GM21390 (cell line): ENCODE measurements at regions not wholly inside any gene's neighbourhood (a gene's known extent, or its start where the extent isn't known, plus 50 kb on each side); places are given as distances from the start of the nearest gene placed in this dataset.
A peak's percentile ranks its signal among the peaks of the same experiment; 100 is the strongest.

Experiments used
- ATAC-seq: cut with Tn5 transposase; IDR thresholded peaks from one replicate; pipeline ENCODE4 v1.9.1; 2021; ENCODE audit not compliant: unreplicated experiment

- ATAC-seq, result no peak
Measured at GRCh38 chr1:5548266-5548665, 444.0 kb downstream of the NPHP4 start.

DNA sequence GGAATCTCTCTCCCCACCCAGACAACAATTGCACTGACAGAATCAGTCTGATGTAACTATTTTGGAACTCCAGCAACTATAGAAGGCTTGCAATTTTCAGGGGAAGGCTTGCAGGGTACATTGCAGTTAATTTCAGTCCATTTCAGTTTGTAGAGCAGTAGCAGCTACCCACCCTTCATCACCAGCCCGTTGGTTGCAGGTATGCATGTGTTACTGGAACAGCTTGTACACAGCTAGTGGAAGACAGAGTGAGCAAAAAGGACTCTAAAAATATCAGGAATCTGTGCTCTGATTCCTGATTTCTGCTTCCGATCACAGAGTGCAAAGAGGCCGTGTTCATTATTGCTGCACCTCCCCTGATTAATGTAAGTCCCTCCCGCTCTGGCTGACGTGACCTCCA lies 449.0 kb downstream of the NPHP4 start:
- no peak for ATAC-seq

DNA sequence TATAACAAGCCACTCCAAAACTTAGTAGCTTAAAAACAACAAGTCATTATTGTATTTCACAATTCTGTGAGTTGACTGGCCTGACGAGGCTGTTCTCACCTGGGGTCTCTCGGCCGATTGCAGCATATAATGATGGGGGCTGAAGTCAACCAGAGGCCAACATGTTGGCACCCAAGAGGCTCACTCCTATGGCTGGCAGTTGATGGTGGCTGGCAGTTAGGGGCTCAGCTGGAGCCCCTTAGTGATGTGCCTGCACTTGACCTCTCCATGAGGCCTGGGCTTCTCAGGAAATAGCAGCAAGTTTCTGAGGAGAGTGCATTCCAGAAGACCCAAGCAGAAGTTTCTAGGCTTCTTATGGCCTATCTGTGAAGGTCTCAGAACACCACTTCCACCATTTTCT lies 459.4 kb downstream of the NPHP4 start:
- no peak for ATAC-seq

GRCh38 chr1:5526822-5527551 lies 465.2 kb downstream of the NPHP4 start:
- ATAC-seq, result no peak

GRCh38 chr1:5526385-5526750 lies 465.9 kb downstream of the NPHP4 start:
- ATAC-seq, result no peak

- ATAC-seq, result no peak
Measured at GRCh38 chr1:5525597-5526384, 466.4 kb downstream of the NPHP4 start.

DNA sequence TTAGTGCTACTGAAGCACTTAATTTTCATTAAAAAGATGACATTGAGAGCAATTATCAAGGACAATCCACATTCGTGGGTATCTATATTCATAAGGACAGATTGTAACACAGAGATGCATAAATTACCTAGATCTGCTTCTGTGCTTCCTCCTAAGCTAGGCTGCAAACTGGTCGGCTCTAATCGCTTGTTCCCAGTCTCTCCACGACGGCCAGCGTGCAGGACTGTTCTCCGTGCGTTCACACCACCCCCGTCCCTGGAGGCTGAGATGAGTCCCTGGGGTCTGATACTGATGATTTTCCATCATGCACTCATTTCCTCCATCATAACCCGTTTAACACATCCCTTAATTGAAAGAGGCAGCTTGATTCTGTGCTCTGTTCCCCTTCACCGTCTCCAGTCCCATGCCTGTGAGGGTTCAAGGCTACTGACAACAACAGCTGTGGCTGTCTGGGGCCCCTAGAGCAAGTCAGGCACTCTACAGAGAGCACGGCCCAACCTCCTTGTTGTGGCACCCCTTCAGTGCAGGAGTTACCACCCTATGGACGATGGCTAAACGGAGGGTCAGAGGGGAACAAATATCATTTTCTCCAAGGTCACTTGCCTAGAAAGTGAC lies 469.6 kb downstream of the NPHP4 start:
- no peak for ATAC-seq

DNA sequence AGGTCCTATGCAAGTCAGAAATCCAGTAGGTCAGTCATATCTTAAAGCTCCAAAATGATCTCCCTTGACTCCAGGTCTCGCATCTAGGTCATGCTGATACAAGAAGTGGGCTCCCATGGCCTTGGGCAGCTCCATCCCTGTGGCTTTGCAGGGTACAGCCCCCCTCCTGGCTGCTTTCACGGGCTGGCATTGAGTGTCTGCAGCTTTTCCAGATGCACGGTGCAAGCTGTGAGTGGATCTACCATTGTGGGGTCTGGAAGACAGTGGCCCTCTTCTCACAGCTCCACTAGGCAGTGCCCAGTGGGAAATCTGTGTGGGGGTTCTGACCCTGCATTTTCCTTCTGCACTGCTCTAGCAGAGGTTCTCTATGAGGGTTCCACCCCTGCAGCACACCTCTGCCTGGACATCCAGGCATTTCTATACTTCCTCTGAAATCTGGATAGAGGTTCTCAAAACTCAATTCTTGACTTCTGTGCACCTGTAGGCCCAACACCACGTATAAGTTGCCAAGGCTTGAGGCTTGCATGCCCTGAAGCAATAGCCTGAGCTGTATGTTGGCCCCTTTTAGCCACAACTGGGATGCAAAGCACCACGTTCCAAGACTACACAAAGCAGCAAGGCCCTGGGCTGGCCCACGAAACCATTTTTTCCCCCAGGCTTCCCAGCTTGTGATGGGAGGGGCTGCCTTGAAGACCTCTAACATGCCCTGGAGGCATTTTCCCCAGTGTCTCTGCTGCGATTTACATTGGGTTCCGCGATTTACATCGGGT lies 472.7 kb downstream of the NPHP4 start:
- no peak for ATAC-seq

GRCh38 chr1:5516756-5517155 lies 475.5 kb downstream of the NPHP4 start:
- ATAC-seq, result no peak

GRCh38 chr1:5515501-5515900 lies 476.7 kb downstream of the NPHP4 start:
- no peak for ATAC-seq

DNA sequence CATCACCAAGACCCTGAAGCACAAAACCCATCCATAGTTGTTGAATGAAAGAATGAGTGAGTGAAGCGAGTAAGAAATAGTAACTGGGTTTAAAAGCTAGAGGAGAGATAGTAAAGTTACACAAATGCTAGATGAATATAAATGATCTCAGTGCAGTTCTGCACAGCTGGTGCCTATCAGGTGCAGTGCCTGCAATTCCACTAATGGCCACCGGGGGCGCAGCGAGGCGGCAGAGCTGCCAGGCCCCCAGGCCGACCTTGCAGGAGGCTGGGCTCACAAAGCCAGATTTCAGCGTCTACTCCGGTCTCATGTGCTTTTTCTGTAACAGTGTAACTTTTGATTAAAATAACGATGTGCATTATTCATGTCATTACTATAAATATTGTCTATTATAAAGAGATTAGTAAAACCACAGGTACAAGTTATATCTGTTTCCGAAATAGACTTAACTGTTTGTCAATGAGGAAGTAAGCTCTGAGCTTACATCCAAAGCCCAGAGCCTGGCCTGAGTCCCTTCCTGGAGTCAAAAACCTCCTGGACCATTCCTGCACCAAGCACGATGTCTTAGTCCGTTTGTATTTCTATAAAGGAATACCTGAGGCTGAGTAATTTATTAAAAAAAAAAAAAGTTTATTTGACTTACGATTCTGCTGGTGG lies 477.6 kb downstream of the NPHP4 start:
- ATAC-seq, result peak; percentile 66

- ATAC-seq, result no peak
Measured at GRCh38 chr1:5513846-5514526, 478.2 kb downstream of the NPHP4 start.

GRCh38 chr1:5513179-5513578 lies 479.0 kb downstream of the NPHP4 start:
- ATAC-seq, result no peak

- ATAC-seq, result no peak
Measured at GRCh38 chr1:5511381-5512097, 480.7 kb downstream of the NPHP4 start.

DNA sequence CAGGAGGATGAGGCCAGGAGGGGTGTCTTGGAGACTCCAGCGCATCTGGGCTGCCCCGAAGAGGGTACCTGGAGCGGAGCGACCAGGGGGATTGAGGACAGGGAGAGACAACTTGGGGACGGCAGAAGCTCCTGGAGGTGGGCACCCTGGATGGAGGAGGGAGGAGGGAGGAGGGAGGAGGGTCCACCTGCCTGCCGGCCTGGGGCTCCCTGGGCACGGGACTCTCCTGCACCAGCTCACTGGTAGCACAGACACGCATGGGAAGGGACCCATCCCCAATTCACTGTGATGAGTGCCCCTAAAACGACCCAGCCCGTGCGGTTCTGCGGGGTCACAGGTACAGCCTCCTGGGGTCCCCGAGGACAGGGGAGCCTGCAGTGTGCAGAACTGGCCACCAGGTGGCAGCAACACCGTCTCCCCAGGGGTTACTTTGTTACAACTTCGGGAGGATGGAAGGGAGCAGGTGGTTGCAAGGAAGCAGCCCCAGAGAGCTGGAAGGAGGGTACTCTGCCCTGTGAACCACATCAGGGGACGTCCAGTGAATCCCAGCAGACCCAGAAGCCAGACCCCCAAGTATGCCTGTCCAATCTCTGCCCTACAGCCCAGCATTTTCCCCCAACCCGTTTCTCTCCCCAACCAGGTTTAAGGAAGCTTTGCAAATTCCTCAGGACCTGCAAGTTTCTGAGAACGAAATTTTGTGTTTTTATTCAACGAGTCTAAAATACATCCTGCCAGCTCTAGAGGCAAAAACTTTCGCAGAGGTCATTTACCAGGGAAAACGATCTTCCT lies 482.4 kb downstream of the NPHP4 start:
- no peak for ATAC-seq

- no peak for ATAC-seq
Measured at GRCh38 chr1:5508669-5509330, 483.4 kb downstream of the NPHP4 start.

DNA sequence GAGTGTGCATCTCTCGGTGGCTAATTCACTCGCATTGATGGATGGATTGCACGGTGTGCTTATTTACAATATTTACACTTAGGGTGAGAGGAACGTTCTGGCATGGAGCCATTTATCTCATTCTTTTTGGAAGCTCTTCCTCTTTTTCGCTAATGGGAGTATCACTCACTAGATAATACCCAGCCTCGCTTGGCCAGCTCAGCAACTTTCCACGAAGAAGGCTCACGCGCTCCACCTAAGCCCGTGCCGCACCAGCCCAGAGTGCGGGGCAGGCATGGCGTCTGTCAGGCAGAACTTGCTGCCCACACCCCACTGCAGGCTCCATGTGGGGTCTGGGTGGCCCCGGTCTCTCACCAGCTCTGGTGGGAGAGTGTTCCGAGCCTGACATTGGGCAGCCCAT lies 484.9 kb downstream of the NPHP4 start:
- ATAC-seq, result no peak

DNA sequence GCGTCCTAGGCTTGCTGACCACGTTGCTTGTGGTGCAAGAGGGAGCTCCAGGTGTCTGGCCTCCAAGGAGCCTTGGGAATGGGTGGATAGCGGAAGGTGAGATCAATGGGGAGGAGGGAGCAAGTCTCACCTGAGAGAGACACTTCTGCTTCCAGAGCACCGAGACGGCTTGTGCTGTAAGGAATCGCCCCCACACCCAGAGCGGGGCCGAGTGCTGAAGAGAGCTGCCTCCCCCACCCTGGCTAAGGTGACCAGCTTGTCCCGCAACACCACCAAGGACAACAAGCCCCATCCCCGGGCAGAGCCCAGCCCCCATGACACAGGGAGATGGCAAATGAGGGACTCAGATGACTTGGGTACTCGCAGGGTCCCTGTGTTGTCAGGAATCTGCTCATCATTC lies 485.6 kb downstream of the NPHP4 start:
- no peak for ATAC-seq
